Nephron (organoid): ENCODE measurements at regions not wholly inside any gene's neighbourhood (a gene's known extent, or its start where the extent isn't known, plus 50 kb on each side); places are given as distances from the start of the nearest gene placed in this dataset.

Experiments used
- H3K27ac Mint-ChIP-seq, 3 experiments: 2 replicates each; pipeline ENCODE4 v1.8.0; 2020; ENCODE audit warnings: mixed read lengths in 3 of 3, mild to moderate bottlenecking in 2 of 3, moderate library complexity in 1 of 3
- H3K27me3 Mint-ChIP-seq: 2 replicates; pipeline ENCODE4 v1.8.0; 2021; ENCODE audit warnings: low read depth, mild to moderate bottlenecking, moderate library complexity, mixed read lengths
- H3K36me3 Mint-ChIP-seq: 2 replicates; pipeline ENCODE4 v1.8.0; 2020; ENCODE audit warnings: low read depth, mixed read lengths
- H3K4me1 Mint-ChIP-seq: 2 replicates; pipeline ENCODE4 v1.8.0; 2020; ENCODE audit warnings: mixed read lengths
- H3K4me3 Mint-ChIP-seq, 3 experiments: 2 replicates each; pipeline ENCODE4 v1.8.0; 2020; ENCODE audit warnings: mild to moderate bottlenecking in 3 of 3, mixed read lengths in 3 of 3, moderate library complexity in 2 of 3
- H3K9me3 Mint-ChIP-seq: 2 replicates; pipeline ENCODE4 v1.8.0; 2020; ENCODE audit warnings: mixed read lengths
- TF ChIP-seq, protein P1 (sequence below), 3 experiments: fragments of 200-600 bp; sonication (generic); IDR thresholded peaks; one replicate each; pipeline ENCODE4 v1.5.0; 2021; ENCODE audit warnings: antibody characterized with exemption in 3 of 3; ENCODE audit not compliant: unreplicated experiment in 3 of 3

DNA sequence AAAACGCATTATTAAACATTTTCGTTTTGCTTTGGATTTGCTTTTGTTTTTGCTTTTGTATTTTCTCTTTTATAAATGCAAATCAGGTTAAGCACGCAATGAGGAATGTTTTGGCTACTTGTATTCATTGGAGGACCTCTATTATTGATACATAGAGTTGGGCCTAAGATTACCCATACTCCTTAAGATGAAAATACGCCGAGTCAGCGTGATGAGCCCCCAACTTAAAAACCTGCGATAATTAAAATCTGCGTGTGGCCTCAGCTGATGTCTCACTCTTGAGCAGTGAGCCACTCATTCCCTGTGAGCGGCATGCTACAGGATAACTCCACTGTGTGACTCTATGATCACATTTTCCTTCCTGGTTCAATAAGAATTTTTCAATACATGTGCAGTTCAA is 518.3 kb downstream of the IRX1 start:
- no peaks in the 10 kb centered on the region for H3K9me3 Mint-ChIP-seq

DNA sequence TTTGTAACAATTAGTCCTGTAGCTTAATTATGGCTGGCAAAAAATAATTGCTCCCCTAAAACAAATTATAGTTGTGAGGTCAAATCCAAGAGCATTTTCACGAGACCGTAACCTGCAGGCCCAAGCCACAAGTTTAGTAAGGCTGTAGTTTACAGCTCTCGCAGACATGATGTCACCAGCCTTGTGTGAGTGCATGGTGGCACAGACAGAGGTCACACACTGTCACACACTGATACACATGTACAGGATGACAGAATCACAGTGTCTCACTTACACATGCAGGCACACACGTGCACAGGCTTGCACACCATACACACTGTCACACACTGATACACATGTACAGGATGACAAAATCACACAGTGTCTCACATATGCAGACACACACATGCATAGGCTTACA is 518.8 kb downstream of the IRX1 start:
- Mint-ChIP-seq H3K27ac (no peak overlapping the region), H3K27me3 (peaks cover 4% of the 10 kb centered on the region), H3K9me3 (no peaks in the 10 kb centered on the region), H3K4me1 (peaks cover 10% of the 10 kb centered on the region), H3K4me3 (no peak overlapping the region), H3K36me3 (no peaks in the 10 kb centered on the region)
- TF ChIP-seq, protein P1, sequence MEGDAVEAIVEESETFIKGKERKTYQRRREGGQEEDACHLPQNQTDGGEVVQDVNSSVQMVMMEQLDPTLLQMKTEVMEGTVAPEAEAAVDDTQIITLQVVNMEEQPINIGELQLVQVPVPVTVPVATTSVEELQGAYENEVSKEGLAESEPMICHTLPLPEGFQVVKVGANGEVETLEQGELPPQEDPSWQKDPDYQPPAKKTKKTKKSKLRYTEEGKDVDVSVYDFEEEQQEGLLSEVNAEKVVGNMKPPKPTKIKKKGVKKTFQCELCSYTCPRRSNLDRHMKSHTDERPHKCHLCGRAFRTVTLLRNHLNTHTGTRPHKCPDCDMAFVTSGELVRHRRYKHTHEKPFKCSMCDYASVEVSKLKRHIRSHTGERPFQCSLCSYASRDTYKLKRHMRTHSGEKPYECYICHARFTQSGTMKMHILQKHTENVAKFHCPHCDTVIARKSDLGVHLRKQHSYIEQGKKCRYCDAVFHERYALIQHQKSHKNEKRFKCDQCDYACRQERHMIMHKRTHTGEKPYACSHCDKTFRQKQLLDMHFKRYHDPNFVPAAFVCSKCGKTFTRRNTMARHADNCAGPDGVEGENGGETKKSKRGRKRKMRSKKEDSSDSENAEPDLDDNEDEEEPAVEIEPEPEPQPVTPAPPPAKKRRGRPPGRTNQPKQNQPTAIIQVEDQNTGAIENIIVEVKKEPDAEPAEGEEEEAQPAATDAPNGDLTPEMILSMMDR (IDR thresholded peaks at IDR 0.05; ENCODE audit: unreplicated experiment in 3 of 3) = no peak

More for the DNA sequence above, 518.3 kb downstream of the IRX1 start:
- no peaks in the 10 kb centered on the region for H3K36me3 Mint-ChIP-seq
- H3K4me1 Mint-ChIP-seq = peaks cover 10% of the 10 kb centered on the region
- peaks cover 4% of the 10 kb centered on the region for H3K27me3 Mint-ChIP-seq
- H3K4me3 Mint-ChIP-seq = no peak overlapping the region
- no peak overlapping the region for H3K27ac Mint-ChIP-seq
- TF ChIP-seq, protein P1 (IDR thresholded peaks at IDR 0.05; ENCODE audit: unreplicated experiment in 3 of 3) = no peak

DNA sequence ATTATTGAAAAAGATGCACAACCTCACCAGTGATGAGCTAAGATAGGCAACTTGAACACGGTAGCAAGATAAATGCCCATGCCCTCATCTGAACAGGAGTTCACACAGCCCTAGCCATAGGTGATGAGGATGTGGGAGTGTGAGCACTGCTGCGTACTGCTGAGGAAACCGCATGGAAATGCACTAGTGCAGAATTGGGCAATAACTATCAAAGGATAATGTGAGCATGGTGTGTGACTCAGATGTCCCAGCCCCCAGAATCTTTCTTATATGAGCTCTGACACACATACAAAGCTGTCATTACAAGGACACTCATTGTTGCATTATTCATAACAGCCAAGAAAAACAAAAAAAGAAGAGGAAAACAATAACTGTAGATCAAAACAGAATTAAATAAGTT is 521.2 kb downstream of the IRX1 start:
- H3K4me1 Mint-ChIP-seq = no peaks in the 10 kb centered on the region
- H3K27ac Mint-ChIP-seq = no peak overlapping the region
- H3K9me3 Mint-ChIP-seq = no peaks in the 10 kb centered on the region
- peaks cover 4% of the 10 kb centered on the region for H3K27me3 Mint-ChIP-seq
- H3K4me3 Mint-ChIP-seq = no peak overlapping the region
- TF ChIP-seq, protein P1 (IDR thresholded peaks at IDR 0.05; ENCODE audit: unreplicated experiment in 3 of 3) = no peak
- no peaks in the 10 kb centered on the region for H3K36me3 Mint-ChIP-seq

DNA sequence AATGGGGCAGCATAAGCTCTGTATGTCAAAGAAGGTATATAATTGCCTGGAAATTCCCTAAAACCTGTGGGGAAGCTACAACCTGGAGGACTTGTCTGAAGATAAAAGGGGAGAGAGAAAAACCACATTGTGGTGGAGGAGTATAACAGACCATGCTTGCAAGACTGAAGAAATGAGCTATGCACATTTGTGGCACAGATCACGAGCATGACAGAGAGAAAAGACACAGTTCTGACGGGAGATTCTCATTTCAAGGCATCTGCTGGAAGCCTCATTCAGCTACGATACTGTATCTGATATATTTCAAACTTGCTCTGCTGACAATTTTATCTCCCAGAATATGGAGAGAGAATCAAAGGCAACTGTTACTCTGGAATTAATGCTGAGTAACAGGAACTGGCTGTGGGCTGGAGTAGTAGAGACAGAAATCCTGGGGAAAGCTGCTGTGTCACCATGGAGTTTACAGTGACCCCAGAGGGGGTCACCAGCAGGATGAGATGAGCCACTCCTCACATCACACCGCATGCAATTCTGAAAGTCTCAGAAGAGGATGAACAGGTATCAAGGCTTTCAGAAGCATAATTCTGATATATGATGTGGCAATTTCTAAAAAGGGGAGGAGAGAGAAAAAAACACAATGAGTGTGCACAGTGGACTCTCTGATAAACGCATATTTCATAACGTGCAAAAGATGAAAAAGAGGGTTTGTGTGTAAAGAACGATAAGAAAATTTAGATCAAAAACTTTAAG is 528.8 kb downstream of the IRX1 start:
- Mint-ChIP-seq H3K9me3 (peaks cover 2% of the 10 kb centered on the region), H3K4me1 (no peaks in the 10 kb centered on the region), H3K36me3 (no peaks in the 10 kb centered on the region), H3K27ac (no peak overlapping the region), H3K27me3 (no peaks in the 10 kb centered on the region), H3K4me3 (no peak overlapping the region)
- TF ChIP-seq, protein P1 (IDR thresholded peaks at IDR 0.05; ENCODE audit: unreplicated experiment in 3 of 3) = no peak

DNA sequence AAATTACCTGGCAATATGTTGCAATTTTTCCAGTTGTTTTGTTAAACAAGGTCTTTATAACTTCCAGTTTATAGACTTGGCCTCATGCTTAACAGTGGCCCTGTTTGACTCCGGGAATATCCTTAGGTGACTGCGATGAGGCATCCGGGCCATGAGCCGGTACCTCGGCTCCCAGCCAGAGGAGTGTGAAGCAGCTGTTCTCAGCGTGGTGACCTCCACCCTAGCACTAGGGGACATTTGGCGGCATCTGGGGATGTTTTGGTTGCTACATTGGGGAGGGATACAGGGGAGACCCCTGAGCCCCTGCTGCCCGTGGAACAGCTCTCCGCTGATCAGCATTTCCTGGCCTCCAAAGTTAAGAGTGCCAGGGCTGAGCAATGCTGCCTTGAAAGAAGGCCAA is 533.4 kb downstream of the IRX1 start:
- Mint-ChIP-seq H3K4me1 (no peaks in the 10 kb centered on the region), H3K4me3 (no peak overlapping the region), H3K9me3 (peaks cover 2% of the 10 kb centered on the region), H3K27me3 (peaks cover 5% of the 10 kb centered on the region), H3K36me3 (no peaks in the 10 kb centered on the region), H3K27ac (no peak overlapping the region)
- TF ChIP-seq, protein P1 (IDR thresholded peaks at IDR 0.05; ENCODE audit: unreplicated experiment in 3 of 3) = no peak

DNA sequence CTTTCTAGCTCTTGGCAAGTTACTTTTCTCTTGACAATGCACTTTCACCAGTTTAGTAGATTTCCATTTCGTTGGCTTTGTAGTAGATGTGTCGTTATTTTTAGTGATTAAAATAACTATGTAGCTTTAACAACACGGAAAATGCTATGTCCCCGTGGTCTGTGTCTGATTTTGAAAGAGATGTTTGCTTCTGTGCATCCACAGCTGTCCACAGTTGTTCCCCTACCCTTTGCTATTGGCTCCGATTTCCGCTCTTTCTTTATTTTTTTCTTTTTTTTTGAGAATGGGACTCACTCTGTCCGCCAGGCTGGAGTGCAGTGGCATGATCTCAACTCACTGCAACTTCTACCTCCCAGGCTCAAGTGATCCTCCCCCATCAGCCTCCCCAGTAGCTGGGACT is 533.9 kb downstream of the IRX1 start:
- H3K27me3 Mint-ChIP-seq = peaks cover 5% of the 10 kb centered on the region
- H3K36me3 Mint-ChIP-seq = no peaks in the 10 kb centered on the region
- H3K27ac Mint-ChIP-seq = no peak overlapping the region
- no peak overlapping the region for H3K4me3 Mint-ChIP-seq
- peaks cover 2% of the 10 kb centered on the region for H3K9me3 Mint-ChIP-seq
- H3K4me1 Mint-ChIP-seq = no peaks in the 10 kb centered on the region
- TF ChIP-seq, protein P1 (IDR thresholded peaks at IDR 0.05; ENCODE audit: unreplicated experiment in 3 of 3) = no peak
